SW 1271 (cell line): ENCODE measurements at regions not wholly inside any gene's neighbourhood (a gene's known extent, or its start where the extent isn't known, plus 50 kb on each side); places are given as distances from the start of the nearest gene placed in this dataset.
"Not testable (repeated sequence)": the region's sequence is repeated elsewhere in the genome, so short reads cannot be mapped to it uniquely, and the experiment has no call there.

Source experiments
- DNase-seq, 2 experiments: peaks; one replicate each; lab custom pipeline; 2025; lab: John Stamatoyannopoulos, UW

- DNase-seq = no peak
These were observed 393.6 kb upstream of the PROK2 start for GRCh38 chr3:72178463-72179106.

- DNase-seq = no peak
These were observed 392.4 kb upstream of the PROK2 start for GRCh38 chr3:72177075-72178050.

DNA sequence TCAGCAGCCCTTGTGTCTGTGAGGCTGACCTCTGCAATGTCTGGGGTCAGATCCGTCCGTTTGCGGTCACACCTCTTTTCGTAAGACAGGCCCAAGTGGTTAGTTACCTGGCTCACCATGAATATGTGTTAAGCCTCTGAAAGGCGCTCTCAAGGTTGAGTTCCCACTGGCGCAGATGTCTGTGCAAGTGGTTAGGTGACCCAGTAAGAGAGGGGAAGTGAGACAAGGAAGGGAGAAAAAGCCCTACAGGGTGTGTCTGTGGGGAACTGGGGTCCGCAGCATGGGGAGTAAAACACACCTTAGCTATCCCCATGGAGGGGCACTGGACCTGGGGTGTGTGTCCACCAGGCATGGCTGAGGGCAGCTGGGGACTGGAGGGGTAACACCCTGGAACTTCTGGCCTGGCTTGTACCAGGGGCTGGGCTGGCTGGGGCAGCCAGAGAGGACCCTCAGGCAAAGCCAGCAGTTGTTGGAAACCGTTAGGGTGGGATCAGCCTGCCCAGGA is 391.6 kb upstream of the PROK2 start:
- DNase-seq = no peak

DNA sequence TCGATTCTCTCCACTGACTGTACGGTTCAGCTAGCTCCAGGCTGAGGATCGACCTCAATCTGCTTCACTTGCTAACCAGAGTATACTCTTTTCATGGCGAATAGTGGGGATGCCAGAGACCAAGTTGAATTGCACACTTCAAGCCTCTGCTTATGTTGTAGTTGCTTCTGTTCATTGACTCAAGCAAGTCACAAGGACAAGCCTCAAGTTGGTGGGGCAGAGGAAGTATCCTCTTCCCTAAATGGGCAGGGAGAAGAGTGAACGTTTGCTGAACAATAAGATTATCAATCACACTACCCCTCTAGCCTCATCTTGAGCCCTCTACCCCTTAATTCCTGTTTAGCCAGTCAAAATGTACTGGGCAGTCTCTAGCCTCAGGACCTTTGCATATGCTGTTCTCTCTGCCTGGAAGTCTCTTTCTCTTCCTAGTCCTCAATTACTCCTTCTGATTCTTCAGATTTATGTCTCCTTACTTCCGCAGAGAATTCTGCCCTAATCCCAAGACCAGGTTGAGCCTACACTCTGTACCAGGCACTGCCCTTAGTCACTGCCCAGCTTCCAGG is 390.4 kb upstream of the PROK2 start:
- DNase-seq = no peak

DNA sequence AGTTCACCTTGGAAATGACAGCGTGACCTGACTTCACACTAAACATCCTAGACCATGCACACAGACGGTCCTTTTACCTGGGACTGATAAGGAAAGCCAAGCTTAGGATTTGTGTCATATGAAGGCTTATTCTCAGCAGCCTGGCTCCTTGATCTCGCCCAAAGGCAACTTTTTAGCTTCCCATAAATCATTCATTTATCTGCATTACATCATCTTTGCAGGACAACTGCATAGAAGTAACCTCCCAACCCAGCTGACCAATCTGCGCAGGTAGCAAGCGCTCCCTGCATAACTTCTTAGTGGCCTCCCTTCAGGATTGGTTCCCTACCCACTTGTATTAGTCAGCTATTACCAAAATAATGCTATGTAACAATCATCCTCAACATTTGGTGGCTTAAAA is 389.9 kb upstream of the PROK2 start:
- no peak for DNase-seq

- no peak for DNase-seq
These were observed 389.1 kb upstream of the PROK2 start for GRCh38 chr3:72174040-72174439.

GRCh38 chr3:72171946-72172345 is 387.0 kb upstream of the PROK2 start:
- no peak for DNase-seq

DNA sequence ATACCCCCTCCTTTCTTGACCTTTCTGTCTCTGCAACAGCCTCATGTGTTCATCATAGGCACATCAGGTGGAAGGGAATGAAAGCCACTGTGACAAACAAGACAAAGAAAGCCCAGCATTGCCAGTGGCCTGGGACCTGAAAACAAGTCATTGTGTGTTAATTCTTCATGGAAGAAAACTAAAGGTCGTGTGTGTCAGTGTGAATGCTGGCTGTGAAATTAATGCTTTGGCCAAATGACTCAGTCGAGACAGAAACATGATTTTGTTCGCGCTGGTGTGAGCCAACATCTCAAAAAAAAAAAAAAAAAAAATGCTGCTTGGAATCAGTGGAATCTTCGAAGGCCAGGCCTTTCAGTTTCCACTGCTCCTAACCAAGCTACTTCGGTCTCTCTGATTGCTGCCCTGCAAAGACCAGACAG is 386.5 kb upstream of the PROK2 start:
- no peak for DNase-seq

DNA sequence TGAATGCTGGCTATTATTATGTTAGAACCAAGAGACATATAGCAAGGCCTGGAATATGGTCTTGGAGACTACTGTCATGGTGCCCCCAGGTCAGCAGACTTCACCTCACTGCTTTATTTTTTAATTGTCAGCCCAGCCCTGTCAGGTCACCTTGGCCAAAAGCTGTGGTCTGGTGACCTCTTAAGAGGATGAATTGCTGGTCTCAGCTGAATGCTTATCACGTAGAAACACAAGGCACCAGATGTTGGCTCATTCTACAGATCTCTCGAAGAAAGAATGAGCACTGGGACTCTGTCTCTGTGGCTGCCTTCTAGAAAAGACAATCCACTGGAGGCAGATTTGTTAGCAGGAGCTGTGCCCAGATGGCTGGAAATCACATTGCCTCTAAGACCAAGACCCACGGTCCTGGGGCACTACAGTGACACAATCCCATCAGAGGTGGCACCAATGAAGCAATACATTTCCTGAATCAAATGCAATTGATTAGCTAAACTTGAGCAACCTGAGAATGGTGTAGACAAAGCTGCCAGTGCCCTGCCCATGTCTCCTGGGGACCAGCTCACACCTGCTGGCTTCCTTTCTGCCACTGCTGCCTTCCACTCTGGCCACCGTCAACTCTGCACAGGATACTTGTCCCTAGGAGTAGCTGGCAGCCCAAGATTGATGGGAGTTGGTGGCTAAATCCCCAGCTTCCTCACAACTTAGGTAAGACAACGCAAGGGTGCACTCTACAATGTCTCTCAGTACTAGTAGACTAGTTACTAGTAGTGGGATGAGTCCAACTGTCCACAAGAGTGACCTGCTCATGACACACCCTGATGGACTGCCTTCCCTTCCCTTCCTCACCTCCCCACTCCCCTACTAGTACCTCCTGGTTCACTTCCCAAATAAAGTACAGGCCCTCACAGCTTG is 384.9 kb upstream of the PROK2 start:
- DNase-seq = no peak

DNA sequence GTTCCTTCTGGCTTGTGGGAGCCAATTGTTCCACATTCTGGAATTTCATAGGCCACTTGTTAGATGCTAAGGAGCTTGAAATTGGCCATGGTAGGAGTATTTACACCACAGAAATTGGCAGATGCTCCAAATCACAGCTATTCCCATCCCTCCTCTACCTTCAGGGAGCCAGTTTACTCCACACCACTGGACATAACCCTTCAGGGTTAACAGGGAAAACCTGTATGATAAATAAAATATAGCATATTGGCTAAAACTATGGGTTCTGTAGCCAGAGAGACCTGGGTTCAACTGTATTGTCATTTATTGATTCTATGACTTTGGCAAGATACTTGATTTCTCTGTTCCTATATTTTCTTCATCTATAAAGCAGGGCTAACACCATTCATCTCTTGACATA is 384.2 kb upstream of the PROK2 start:
- DNase-seq = no peak

DNA sequence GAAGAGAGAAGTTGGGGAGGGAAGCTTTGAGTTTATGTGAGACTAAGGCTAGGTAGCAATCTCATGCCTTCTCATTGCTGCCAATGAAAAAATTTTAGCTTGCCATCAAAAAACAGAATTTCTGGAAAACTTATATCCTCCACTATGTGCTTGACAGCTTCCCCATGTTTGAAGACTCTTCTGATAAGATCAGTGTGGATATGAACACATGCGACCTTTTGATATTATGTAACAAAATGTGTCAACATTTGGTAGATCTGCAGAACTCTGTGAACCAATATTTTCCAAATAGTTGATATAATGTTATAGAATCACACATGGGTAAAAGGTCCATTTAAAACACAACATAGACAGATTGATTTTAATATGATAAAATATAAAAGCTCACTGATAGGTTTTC is 380.9 kb upstream of the PROK2 start:
- DNase-seq = no peak

GRCh38 chr3:72165317-72165716 is 380.4 kb upstream of the PROK2 start:
- DNase-seq = no peak

GRCh38 chr3:72164635-72164978 is 379.7 kb upstream of the PROK2 start:
- no peak for DNase-seq

DNA sequence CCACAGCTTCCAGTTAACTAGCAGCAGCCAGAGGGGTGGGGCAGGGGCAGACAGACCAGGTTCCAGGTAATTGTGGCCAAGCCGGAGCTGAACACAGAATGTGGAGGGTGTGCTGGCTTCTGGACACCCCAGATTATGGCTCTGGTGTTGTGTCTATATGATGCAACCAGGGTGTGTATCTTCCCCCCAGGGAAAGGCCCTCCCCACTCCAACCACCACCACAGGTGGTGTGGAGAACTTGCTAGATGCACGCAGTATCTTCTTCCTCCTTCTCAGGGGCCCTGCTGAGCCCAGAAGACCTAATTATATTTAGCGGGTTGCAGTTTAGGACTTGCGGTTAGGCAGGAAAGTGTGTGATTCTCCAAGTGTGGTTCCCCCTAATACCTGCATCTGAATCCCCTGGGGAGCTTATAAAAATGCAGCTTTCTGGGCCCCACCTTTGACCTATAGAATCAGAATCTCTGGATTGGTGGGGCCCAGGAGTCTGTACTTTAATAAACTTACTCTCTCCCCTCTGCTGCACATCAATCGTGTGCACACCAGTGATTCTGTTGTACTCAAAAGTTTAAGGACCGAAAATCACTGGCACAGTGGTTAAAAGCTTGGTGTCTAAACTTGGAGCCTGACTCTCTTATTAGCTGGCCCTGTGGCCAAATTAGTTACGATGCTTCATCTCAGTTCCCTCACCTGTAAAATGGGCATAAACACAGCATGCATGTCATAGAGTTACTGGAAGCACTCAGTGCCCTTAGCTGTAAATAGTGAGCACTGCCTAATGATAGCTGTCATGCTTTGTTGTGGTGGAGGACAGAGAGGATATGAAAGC is 379.1 kb upstream of the PROK2 start:
- DNase-seq = no peak

GRCh38 chr3:72162649-72163184 is 377.8 kb upstream of the PROK2 start:
- no peak for DNase-seq

GRCh38 chr3:72161881-72162595 is 377.1 kb upstream of the PROK2 start:
- DNase-seq = no peak

DNA sequence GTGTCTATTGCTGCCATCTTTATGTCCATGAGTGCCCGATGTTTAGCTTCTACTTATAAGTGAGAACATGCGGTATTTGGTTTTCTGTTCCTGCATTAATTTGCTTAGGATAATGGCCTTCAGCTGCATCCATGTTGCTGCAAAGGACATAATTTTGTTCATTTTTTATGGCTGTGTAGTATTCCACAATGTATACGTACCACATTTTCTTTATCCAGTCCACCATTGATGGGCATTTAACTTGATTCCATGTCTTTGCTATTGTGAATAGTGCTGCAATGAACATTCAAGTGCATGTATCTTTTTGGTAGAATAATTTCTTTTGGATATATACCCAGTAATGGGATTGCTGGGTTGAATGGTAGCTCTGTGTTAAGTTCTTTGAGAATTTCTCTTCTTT is 376.3 kb upstream of the PROK2 start:
- DNase-seq = not testable (repeated sequence)

GRCh38 chr3:72160351-72160750 is 375.4 kb upstream of the PROK2 start:
- DNase-seq = no peak

- DNase-seq = no peak
These were observed 374.5 kb upstream of the PROK2 start for GRCh38 chr3:72159487-72159886.
